ENCODE measurements at regions not wholly inside any gene's neighbourhood (a gene's known extent, or its start where the extent isn't known, plus 50 kb on each side); places are given as distances from the start of the nearest gene placed in this dataset.

- TF ChIP-seq PATZ1 (CRISPR knock-in tag; IDR thresholded peaks at IDR 0.05; ENCODE audit: borderline replicate concordance) (no peak), POU6F1 (CRISPR knock-in tag; IDR thresholded peaks at IDR 0.05; ENCODE audit: borderline replicate concordance, low read depth) (no peak), GLIS3 (CRISPR knock-in tag; IDR thresholded peaks at IDR 0.05) (no peak), CSRNP3 (CRISPR knock-in tag; IDR thresholded peaks at IDR 0.05) (no peak), ESRRG (CRISPR knock-in tag; IDR thresholded peaks at IDR 0.05) (no peak), PPARA (CRISPR knock-in tag; IDR thresholded peaks at IDR 0.05; ENCODE audit: borderline replicate concordance) (no peak)
Measured at GRCh38 chr5:152178350-152178699, 226.8 kb downstream of the NMUR2 start (continued).

- no peak for TF ChIP-seq CSDC2 (CRISPR knock-in tag; IDR thresholded peaks at IDR 0.05)
- TF ChIP-seq ZNF70 (CRISPR knock-in tag; IDR thresholded peaks at IDR 0.05) = no peak
- no peak for TF ChIP-seq PPARA (CRISPR knock-in tag; IDR thresholded peaks at IDR 0.05; ENCODE audit: borderline replicate concordance)
- TF ChIP-seq ZFP30 (CRISPR knock-in tag; IDR thresholded peaks at IDR 0.05) = no peak
- no peak for TF ChIP-seq TOX (CRISPR knock-in tag; IDR thresholded peaks at IDR 0.05; ENCODE audit: borderline replicate concordance)
- no peak for TF ChIP-seq ZFP3 (CRISPR knock-in tag; IDR thresholded peaks at IDR 0.05)
- no peak for TF ChIP-seq SNAI2 (CRISPR knock-in tag; IDR thresholded peaks at IDR 0.05)
- no peak for TF ChIP-seq OSR1 (CRISPR knock-in tag; IDR thresholded peaks at IDR 0.05)
- TF ChIP-seq CREB5 (CRISPR knock-in tag; IDR thresholded peaks at IDR 0.05; ENCODE audit: low read depth) = no peak
- TF ChIP-seq ZNF565 (CRISPR knock-in tag; conservative IDR thresholded peaks at IDR 0.05; ENCODE audit: low read depth) = no peak
- no peak for TF ChIP-seq ZC3H10 (CRISPR knock-in tag; IDR thresholded peaks at IDR 0.05)
- TF ChIP-seq CSRNP3 (CRISPR knock-in tag; IDR thresholded peaks at IDR 0.05) = no peak
- TF ChIP-seq ESRRG (CRISPR knock-in tag; IDR thresholded peaks at IDR 0.05) = no peak
- no peak for TF ChIP-seq TSHZ2 (CRISPR knock-in tag; IDR thresholded peaks at IDR 0.05)
- no peak for TF ChIP-seq ISL1 (CRISPR knock-in tag; IDR thresholded peaks at IDR 0.05)
- TF ChIP-seq BACH2 (CRISPR knock-in tag; IDR thresholded peaks at IDR 0.05; ENCODE audit: borderline replicate concordance) = no peak
- TF ChIP-seq POU6F1 (CRISPR knock-in tag; IDR thresholded peaks at IDR 0.05; ENCODE audit: borderline replicate concordance, low read depth) = no peak
- TF ChIP-seq GLIS3 (CRISPR knock-in tag; IDR thresholded peaks at IDR 0.05) = no peak
- TF ChIP-seq PATZ1 (CRISPR knock-in tag; IDR thresholded peaks at IDR 0.05; ENCODE audit: borderline replicate concordance) = no peak
- no peak for TF ChIP-seq ARNTL (CRISPR knock-in tag; IDR thresholded peaks at IDR 0.05; ENCODE audit: borderline replicate concordance, low read depth)
- no peak for ATAC-seq
Measured at GRCh38 chr5:152177626-152178349, 227.3 kb downstream of the NMUR2 start.
